ENCODE measurements at regions not wholly inside any gene's neighbourhood (a gene's known extent, or its start where the extent isn't known, plus 50 kb on each side); places are given as distances from the start of the nearest gene placed in this dataset.

DNA sequence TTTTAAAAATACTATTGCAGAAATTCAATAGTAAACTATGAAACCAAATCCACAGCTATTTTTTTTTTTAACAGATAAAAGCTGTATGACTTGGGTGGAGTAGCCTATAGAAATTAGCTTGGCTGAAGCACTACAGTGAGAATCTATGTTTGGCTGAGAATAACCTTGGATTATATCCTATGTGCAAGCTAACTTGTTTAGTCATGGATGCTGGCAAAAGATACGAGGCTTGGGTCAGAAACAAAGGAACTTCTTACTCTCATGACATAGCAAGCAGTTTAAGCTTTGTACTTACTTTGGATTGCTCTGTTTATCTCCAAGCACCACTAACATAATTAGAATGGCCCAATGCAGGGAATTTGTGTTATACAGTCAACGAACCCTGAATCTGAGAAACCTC lies 119.2 kb upstream of the GRID2 start:
- H3K36me3 ChIP-seq: no peaks in the 10 kb centered on the region
- H3K27ac ChIP-seq: no peak overlapping the region
- no peak for ATAC-seq
- WGBS, 2 donors: 78 to 84% methylated on average over 2 of the region's 2 CpGs
- H3K27me3 ChIP-seq: no peaks in the 10 kb centered on the region
- intact Hi-C loops (cut with DNase I): no loop called here
- H3K4me1 ChIP-seq: no peaks in the 10 kb centered on the region
- no peak overlapping the region for H3K4me3 ChIP-seq
- H3K9me3 ChIP-seq: peaks cover 0 to 27% (median 0%) of the 10 kb centered on the region in 11 donors
- TF ChIP-seq, protein P1, sequence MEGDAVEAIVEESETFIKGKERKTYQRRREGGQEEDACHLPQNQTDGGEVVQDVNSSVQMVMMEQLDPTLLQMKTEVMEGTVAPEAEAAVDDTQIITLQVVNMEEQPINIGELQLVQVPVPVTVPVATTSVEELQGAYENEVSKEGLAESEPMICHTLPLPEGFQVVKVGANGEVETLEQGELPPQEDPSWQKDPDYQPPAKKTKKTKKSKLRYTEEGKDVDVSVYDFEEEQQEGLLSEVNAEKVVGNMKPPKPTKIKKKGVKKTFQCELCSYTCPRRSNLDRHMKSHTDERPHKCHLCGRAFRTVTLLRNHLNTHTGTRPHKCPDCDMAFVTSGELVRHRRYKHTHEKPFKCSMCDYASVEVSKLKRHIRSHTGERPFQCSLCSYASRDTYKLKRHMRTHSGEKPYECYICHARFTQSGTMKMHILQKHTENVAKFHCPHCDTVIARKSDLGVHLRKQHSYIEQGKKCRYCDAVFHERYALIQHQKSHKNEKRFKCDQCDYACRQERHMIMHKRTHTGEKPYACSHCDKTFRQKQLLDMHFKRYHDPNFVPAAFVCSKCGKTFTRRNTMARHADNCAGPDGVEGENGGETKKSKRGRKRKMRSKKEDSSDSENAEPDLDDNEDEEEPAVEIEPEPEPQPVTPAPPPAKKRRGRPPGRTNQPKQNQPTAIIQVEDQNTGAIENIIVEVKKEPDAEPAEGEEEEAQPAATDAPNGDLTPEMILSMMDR (IDR thresholded peaks at IDR 0.05): no peak
- no peak for DNase-seq

DNA sequence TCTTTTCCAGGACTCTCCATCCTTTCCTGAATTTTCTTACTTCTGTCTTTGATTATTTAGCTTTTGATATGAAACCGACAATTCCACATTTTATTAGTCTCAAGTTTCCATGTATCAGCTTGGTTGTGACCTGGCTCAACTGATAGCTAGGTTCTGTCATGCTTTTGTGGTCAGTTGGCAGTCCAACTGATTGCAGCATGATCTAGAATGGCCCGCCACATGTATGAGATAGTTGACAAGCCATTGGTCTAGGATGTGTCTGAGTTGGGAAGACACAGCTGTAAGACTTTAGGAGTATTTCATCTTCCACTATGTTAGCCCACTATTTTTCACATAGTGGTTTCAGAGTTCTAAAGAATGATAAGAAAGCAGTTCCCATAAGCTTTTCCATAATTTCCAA lies 117.5 kb upstream of the GRID2 start:
- Histone ChIP-seq H3K4me1 (no peaks in the 10 kb centered on the region), H3K27me3 (no peaks in the 10 kb centered on the region), H3K27ac (no peak overlapping the region), H3K9me3 (peaks cover 0 to 27% (median 0%) of the 10 kb centered on the region in 11 donors), H3K4me3 (no peak overlapping the region), H3K36me3 (no peaks in the 10 kb centered on the region)
- ATAC-seq: no peak
- TF ChIP-seq, protein P1 (IDR thresholded peaks at IDR 0.05): no peak
- intact Hi-C loops (cut with DNase I): no loop called here
- WGBS, 2 donors: 83 to 89% methylated on average over 2 of the region's 2 CpGs
- no peak for DNase-seq

DNA sequence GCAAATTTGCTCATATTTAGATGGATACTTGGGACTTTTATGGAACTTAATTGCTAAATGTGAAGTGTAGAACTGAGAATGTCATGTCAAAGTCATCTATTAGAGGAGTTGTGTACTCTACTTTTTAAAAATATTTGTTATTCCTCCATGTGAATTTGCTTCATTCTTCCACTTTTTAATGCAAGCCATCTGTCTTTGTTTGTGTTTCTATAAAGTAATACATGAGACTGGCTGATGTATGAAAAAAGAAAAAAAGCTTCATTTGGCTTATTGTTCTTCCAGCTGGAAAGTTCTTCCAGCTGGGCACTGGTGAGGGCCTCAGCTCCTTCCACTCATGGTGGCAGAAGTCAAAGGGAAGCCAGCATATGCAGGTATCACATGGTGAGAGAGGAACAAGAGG lies 114.6 kb upstream of the GRID2 start:
- TF ChIP-seq, protein P1 (IDR thresholded peaks at IDR 0.05): no peak
- no peaks in the 10 kb centered on the region for H3K27me3 ChIP-seq
- no peaks in the 10 kb centered on the region for H3K36me3 ChIP-seq
- no peak overlapping the region for H3K4me3 ChIP-seq
- H3K27ac ChIP-seq: no peak overlapping the region
- no peaks in the 10 kb centered on the region for H3K4me1 ChIP-seq
- H3K9me3 ChIP-seq: peaks cover 0 to 2% (median 0%) of the 10 kb centered on the region in 11 donors
- no peak for DNase-seq
- intact Hi-C loops (cut with DNase I): no loop called here
- ATAC-seq: no peak

DNA sequence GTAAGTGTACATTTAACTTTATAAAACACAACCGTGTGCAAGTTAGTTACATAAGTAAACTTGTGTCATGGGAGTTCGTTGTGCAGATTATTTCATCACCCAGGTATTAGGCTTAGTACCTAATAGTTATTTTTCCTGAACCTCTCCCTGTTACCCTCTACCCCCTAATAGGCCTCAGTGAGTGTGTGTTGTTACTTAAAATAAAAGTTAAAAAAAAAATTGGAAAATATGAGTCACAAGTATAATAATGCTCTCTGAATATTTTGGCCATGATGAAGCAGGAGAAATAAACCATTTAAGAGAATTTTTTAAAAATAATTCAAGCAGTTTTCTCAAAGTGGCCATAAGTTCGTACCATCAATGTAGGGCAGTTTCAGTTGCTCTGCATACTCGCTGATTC lies 105.1 kb upstream of the GRID2 start:
- intact Hi-C loops (cut with DNase I): no loop called here
- no peak overlapping the region for H3K27ac ChIP-seq
- peaks cover 0 to 3% (median 0%) of the 10 kb centered on the region in 11 donors for H3K9me3 ChIP-seq
- no peaks in the 10 kb centered on the region for H3K36me3 ChIP-seq
- TF ChIP-seq, protein P1 (IDR thresholded peaks at IDR 0.05): no peak
- ATAC-seq (no peak), DNase-seq (no peak)
- H3K27me3 ChIP-seq: no peaks in the 10 kb centered on the region
- H3K4me1 ChIP-seq: no peaks in the 10 kb centered on the region
- WGBS, 2 donors: 78 to 85% methylated on average over 4 of the region's 4 CpGs
- H3K4me3 ChIP-seq: no peak overlapping the region

DNA sequence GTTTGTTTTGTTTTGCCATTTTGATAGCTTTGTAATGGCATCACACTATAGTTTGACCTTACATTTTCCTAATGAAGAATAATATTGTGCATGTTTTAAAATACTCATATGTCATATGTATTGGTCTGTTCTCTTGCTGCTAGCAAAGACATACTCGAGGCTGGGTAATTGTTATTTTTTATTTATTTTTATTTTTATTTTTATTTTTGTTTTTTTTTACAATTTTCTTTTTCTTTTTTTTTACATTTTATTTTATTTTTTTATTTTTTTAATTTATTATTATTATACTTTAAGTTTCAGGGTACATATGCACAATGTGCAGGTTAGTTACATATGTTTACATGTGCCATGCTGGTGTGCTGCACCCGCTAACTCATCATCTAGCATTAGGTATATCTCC lies 104.6 kb upstream of the GRID2 start:
- no peak for DNase-seq
- Histone ChIP-seq H3K9me3 (peaks cover 0 to 3% (median 0%) of the 10 kb centered on the region in 11 donors), H3K27me3 (no peaks in the 10 kb centered on the region), H3K4me3 (no peak overlapping the region), H3K4me1 (no peaks in the 10 kb centered on the region), H3K27ac (no peak overlapping the region), H3K36me3 (no peaks in the 10 kb centered on the region)
- ATAC-seq: no peak
- intact Hi-C loops (cut with DNase I): no loop called here
- 93 to 96% methylated on average over 2 of the region's 2 CpGs for WGBS, 2 donors
- TF ChIP-seq, protein P1 (IDR thresholded peaks at IDR 0.05): no peak
